Hepatocyte (in vitro differentiated cells): ENCODE measurements at regions not wholly inside any gene's neighbourhood (a gene's known extent, or its start where the extent isn't known, plus 50 kb on each side); places are given as distances from the start of the nearest gene placed in this dataset.

ENCODE experiments used
- EZH2 ChIP-seq: fragments of 200-600 bp; sonication (generic); IDR thresholded peaks from 2 replicates; pipeline ENCODE4 v1.6.1; 2016; ENCODE audit warnings: antibody characterized with exemption, mild to moderate bottlenecking, borderline replicate concordance
- TF ChIP-seq, protein P1 (sequence below): fragments of 200-600 bp; sonication (generic); IDR thresholded peaks from 2 replicates; pipeline ENCODE4 v1.5.1; 2016; ENCODE audit warnings: antibody characterized with exemption, mild to moderate bottlenecking; ENCODE audit not compliant: poor library complexity

DNA sequence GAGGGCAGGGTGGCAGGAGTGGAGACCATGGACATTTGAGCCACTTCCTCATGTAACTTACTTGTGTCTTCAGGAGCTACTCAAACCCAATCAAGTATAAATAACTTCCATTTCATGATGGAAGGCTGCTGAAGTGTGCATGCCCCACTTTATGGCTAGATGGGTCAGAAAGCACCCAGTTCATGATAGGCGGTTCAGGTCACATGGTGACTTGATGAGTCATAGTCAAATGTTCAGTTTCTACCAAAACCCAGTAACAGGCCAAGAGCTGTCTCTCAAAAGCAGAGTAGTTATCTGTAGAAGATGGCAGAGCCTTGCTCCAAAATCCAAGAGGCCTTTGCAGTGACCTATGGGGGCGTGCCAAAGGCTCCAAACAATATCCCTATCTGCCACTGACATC lies 133.7 kb upstream of the TENT5A start:
- TF ChIP-seq, protein P1, sequence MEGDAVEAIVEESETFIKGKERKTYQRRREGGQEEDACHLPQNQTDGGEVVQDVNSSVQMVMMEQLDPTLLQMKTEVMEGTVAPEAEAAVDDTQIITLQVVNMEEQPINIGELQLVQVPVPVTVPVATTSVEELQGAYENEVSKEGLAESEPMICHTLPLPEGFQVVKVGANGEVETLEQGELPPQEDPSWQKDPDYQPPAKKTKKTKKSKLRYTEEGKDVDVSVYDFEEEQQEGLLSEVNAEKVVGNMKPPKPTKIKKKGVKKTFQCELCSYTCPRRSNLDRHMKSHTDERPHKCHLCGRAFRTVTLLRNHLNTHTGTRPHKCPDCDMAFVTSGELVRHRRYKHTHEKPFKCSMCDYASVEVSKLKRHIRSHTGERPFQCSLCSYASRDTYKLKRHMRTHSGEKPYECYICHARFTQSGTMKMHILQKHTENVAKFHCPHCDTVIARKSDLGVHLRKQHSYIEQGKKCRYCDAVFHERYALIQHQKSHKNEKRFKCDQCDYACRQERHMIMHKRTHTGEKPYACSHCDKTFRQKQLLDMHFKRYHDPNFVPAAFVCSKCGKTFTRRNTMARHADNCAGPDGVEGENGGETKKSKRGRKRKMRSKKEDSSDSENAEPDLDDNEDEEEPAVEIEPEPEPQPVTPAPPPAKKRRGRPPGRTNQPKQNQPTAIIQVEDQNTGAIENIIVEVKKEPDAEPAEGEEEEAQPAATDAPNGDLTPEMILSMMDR: no peak
- TF ChIP-seq EZH2: no peak
